Vagina (tissue), 2 donors: ENCODE measurements at regions not wholly inside any gene's neighbourhood (a gene's known extent, or its start where the extent isn't known, plus 50 kb on each side); places are given as distances from the start of the nearest gene placed in this dataset.

Experiments
- DNase-seq, 2 donors: peaks; one replicate each; pipeline ENCODE4 v3.0.0-alpha.2; 2017; ENCODE audit errors: extremely low spot score in 2 of 2
- H3K27ac ChIP-seq: fragments of 200-600 bp; sonication (generic); one replicate; pipeline ENCODE4 v1.5.1; 2019
- H3K27me3 ChIP-seq: fragments of 200-600 bp; sonication (generic); one replicate; pipeline ENCODE4 v1.5.1; 2019
- H3K36me3 ChIP-seq, 2 donors: fragments of 200-600 bp; sonication (generic); one replicate each; pipeline ENCODE4 v1.5.1; 2017 to 2019
- H3K4me1 ChIP-seq: fragments of 200-600 bp; sonication (generic); one replicate; pipeline ENCODE4 v1.5.1; 2019
- H3K4me3 ChIP-seq, 2 donors: fragments of 200-600 bp; sonication (generic); 1 replicate in 1 of 2; 2 replicates in 1 of 2; pipeline ENCODE4 v1.5.1; 2016 to 2019
- H3K9me3 ChIP-seq: fragments of 200-600 bp; sonication (generic); one replicate; pipeline ENCODE4 v1.5.1; 2019
- CTCF ChIP-seq, 3 experiments: fragments of 450-650 bp in 2 of 3; fragments of 200-600 bp in 1 of 3; sonication (generic) in 1 of 3; IDR thresholded peaks; one replicate each; pipeline ENCODE4 v1.5.1; 2017 to 2019; ENCODE audit warnings: antibody characterized with exemption in 3 of 3, mild to moderate bottlenecking in 2 of 3, moderate library complexity in 2 of 3
- POLR2A ChIP-seq, 2 donors: fragments of 450-650 bp; IDR thresholded peaks; one replicate each; pipeline ENCODE4 v1.6.1; 2017; ENCODE audit warnings: antibody characterized with exemption in 2 of 2, mild to moderate bottlenecking in 2 of 2, moderate library complexity in 2 of 2
- POLR2AphosphoS5 ChIP-seq, 2 donors: sonication (generic); formaldehyde crosslinking; IDR thresholded peaks; one replicate each; pipeline ENCODE4 v1.9.0; 2017; ENCODE audit warnings: antibody characterized with exemption in 2 of 2, mild to moderate bottlenecking in 2 of 2, low read depth in 1 of 2; ENCODE audit not compliant: insufficient read depth in 1 of 2
- intact Hi-C: fragments of 100-400 bp; cut with DNase I; formaldehyde crosslinking; loops from one replicate; pipeline ENCODE4 v1.15.1; 2023

- Histone ChIP-seq H3K27me3 (no peaks in the 10 kb centered on the region), H3K4me1 (no peaks in the 10 kb centered on the region), H3K4me3 (no peak overlapping the region), H3K9me3 (no peaks in the 10 kb centered on the region), H3K27ac (no peak overlapping the region), H3K36me3 (no peaks in the 10 kb centered on the region)
- TF ChIP-seq POLR2A (IDR thresholded peaks at IDR 0.05) (no peak), POLR2AphosphoS5 (IDR thresholded peaks at IDR 0.05; ENCODE audit: insufficient read depth in 1 of 2, low read depth in 1 of 2) (no peak), CTCF (IDR thresholded peaks at IDR 0.05) (no peak)
- intact Hi-C loops, result no loop called here
- no peak for DNase-seq
These were observed 54.6 kb upstream of the COX10 start for GRCh38 chr17:14014657-14015056.

GRCh38 chr17:14015271-14015670 lies 54.0 kb upstream of the COX10 start:
- intact Hi-C loops, result no loop called here
- H3K27ac ChIP-seq, result no peak overlapping the region
- H3K4me3 ChIP-seq, result no peak overlapping the region
- H3K36me3 ChIP-seq, result no peaks in the 10 kb centered on the region
- no peaks in the 10 kb centered on the region for H3K4me1 ChIP-seq
- no peak for TF ChIP-seq POLR2AphosphoS5 (IDR thresholded peaks at IDR 0.05; ENCODE audit: insufficient read depth in 1 of 2, low read depth in 1 of 2)
- no peak for TF ChIP-seq CTCF (IDR thresholded peaks at IDR 0.05)
- no peaks in the 10 kb centered on the region for H3K27me3 ChIP-seq
- DNase-seq, result no peak
- H3K9me3 ChIP-seq, result no peaks in the 10 kb centered on the region

DNA sequence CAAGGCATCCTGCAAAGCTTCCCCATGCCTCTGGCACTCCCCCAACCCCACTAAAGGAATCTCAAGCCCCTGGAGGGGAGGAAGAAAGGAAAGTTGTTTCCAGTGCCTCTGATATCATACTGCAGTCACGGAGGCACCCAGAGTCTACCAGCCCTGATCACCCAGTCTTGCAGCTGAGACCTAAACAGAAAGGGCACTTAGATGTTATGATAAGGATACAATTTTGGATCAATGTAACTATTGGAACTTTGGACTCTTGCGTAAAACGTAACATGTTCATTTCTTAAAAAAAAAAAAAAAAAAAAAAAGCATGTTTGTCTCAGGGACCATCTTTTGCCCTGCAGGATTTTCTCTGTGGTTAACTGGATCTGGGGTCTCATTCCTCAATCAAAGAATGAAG lies 52.4 kb upstream of the COX10 start:
- Histone ChIP-seq H3K27me3 (no peaks in the 10 kb centered on the region), H3K9me3 (no peaks in the 10 kb centered on the region), H3K4me1 (no peaks in the 10 kb centered on the region), H3K27ac (no peak overlapping the region), H3K4me3 (no peak overlapping the region), H3K36me3 (no peaks in the 10 kb centered on the region)
- intact Hi-C loops, result no loop called here
- TF ChIP-seq POLR2AphosphoS5 (IDR thresholded peaks at IDR 0.05; ENCODE audit: insufficient read depth in 1 of 2, low read depth in 1 of 2) (no peak), POLR2A (IDR thresholded peaks at IDR 0.05) (no peak), CTCF (IDR thresholded peaks at IDR 0.05) (no peak)
- no peak for DNase-seq

GRCh38 chr17:14019186-14019956 lies 49.9 kb upstream of the COX10 start:
- H3K27ac ChIP-seq, result no peak overlapping the region
- DNase-seq, result no peak
- no peak overlapping the region for H3K4me3 ChIP-seq
- TF ChIP-seq POLR2AphosphoS5 (IDR thresholded peaks at IDR 0.05; ENCODE audit: insufficient read depth in 1 of 2, low read depth in 1 of 2), result no peak
- no peak for TF ChIP-seq CTCF (IDR thresholded peaks at IDR 0.05)
- TF ChIP-seq POLR2A (IDR thresholded peaks at IDR 0.05), result no peak
- no peaks in the 10 kb centered on the region for H3K9me3 ChIP-seq
- H3K4me1 ChIP-seq, result no peaks in the 10 kb centered on the region
- no peaks in the 10 kb centered on the region for H3K27me3 ChIP-seq
- intact Hi-C loops, result no loop called here
- no peaks in the 10 kb centered on the region for H3K36me3 ChIP-seq
